ENCODE measurements at regions not wholly inside any gene's neighbourhood (a gene's known extent, or its start where the extent isn't known, plus 50 kb on each side); places are given as distances from the start of the nearest gene placed in this dataset.

GRCh38 chr9:14031810-14032209 is 282.1 kb downstream of the NFIB start:
- peak overlapping the region in 1 of 2 experiments; percentile 14 for H3K14ac ChIP-seq (ENCODE audit: low read length in 2 of 2)
- H4K91ac ChIP-seq (ENCODE audit: low read length): no peak overlapping the region
- H2AFZ ChIP-seq (ENCODE audit: low read depth, low read length): no peak overlapping the region
- WGBS: 47% methylated on average over 3 of the region's 3 CpGs
- no peak overlapping the region for H3K18ac ChIP-seq (ENCODE audit: low read depth in 1 of 2, low read length in 2 of 2)
- H3K27ac ChIP-seq (ENCODE audit: low read length, poor library complexity, severe bottlenecking): no peak overlapping the region
- H2BK15ac ChIP-seq (ENCODE audit: low read depth, poor library complexity, severe bottlenecking): no peak overlapping the region
- no peak overlapping the region for H2BK5ac ChIP-seq (ENCODE audit: low read depth, low read length, poor library complexity, severe bottlenecking)
- H3K27me3 ChIP-seq (ENCODE audit: control insufficient read depth in 1 of 2, insufficient read depth in 1 of 2, low read length in 2 of 2): peaks cover 0 to 5% of the 10 kb centered on the region in 2 experiments
- peaks cover 5% of the 10 kb centered on the region for H3K4me1 ChIP-seq (ENCODE audit: control insufficient read depth, insufficient read depth, low read depth, low read length)
- no peak overlapping the region for H3K4ac ChIP-seq (ENCODE audit: low read depth in 1 of 2, low read length in 2 of 2)
- no peaks in the 10 kb centered on the region for H3K36me3 ChIP-seq (ENCODE audit: control insufficient read depth in 1 of 2, insufficient read depth in 2 of 2, low read depth in 1 of 2, low read length in 2 of 2)
- peak overlapping the region; percentile 51 for H2AK5ac ChIP-seq (ENCODE audit: low read length, severe bottlenecking)
- H3K79me1 ChIP-seq (replicated peaks; ENCODE audit: low read length, poor library complexity, severe bottlenecking): no peaks in the 10 kb centered on the region
- peak overlapping the region; percentile 19 for H4K8ac ChIP-seq (ENCODE audit: low read length)
- peak; percentile 20 for DNase-seq
- no peaks in the 10 kb centered on the region for H3K9me3 ChIP-seq (ENCODE audit: control insufficient read depth, low read length)
- no peak overlapping the region for H3K4me2 ChIP-seq (ENCODE audit: low read length, poor library complexity, severe bottlenecking)
- H3K23ac ChIP-seq (ENCODE audit: low read length in 2 of 2): no peak overlapping the region
- no peak overlapping the region for H2BK120ac ChIP-seq (ENCODE audit: low read depth, low read length)
- H3K9ac ChIP-seq (ENCODE audit: low read length): no peak overlapping the region
- H3K4me3 ChIP-seq (ENCODE audit: insufficient read depth in 1 of 2, low read depth in 1 of 2, low read length in 2 of 2): no peak overlapping the region
- peak overlapping the region in 1 of 2 experiments; percentile 52 for H2BK12ac ChIP-seq (ENCODE audit: low read length in 2 of 2)

- Histone ChIP-seq H4K8ac (ENCODE audit: low read length) (no peak overlapping the region), H3K23ac (ENCODE audit: low read length in 2 of 2) (no peak overlapping the region), H4K91ac (ENCODE audit: low read length) (no peak overlapping the region), H2BK5ac (ENCODE audit: low read depth, low read length, poor library complexity, severe bottlenecking) (no peak overlapping the region), H2BK12ac (ENCODE audit: low read length in 2 of 2) (no peak overlapping the region), H3K9ac (ENCODE audit: low read length) (peak overlapping the region; percentile 72), H3K9me3 (ENCODE audit: control insufficient read depth, low read length) (no peaks in the 10 kb centered on the region), H2BK120ac (ENCODE audit: low read depth, low read length) (no peak overlapping the region), H3K4ac (ENCODE audit: low read depth in 1 of 2, low read length in 2 of 2) (no peak overlapping the region), H3K18ac (ENCODE audit: low read depth in 1 of 2, low read length in 2 of 2) (peak overlapping the region in 1 of 2 experiments; percentile 32), H3K27ac (ENCODE audit: low read length, poor library complexity, severe bottlenecking) (no peak overlapping the region), H3K36me3 (ENCODE audit: control insufficient read depth in 1 of 2, insufficient read depth in 2 of 2, low read depth in 1 of 2, low read length in 2 of 2) (no peaks in the 10 kb centered on the region), H3K4me3 (ENCODE audit: insufficient read depth in 1 of 2, low read depth in 1 of 2, low read length in 2 of 2) (no peak overlapping the region), H2AK5ac (ENCODE audit: low read length, severe bottlenecking) (no peak overlapping the region), H3K27me3 (ENCODE audit: control insufficient read depth in 1 of 2, insufficient read depth in 1 of 2, low read length in 2 of 2) (peaks cover 0 to 12% of the 10 kb centered on the region in 2 experiments), H3K4me1 (ENCODE audit: control insufficient read depth, insufficient read depth, low read depth, low read length) (peaks cover 5% of the 10 kb centered on the region), H3K79me1 (replicated peaks; ENCODE audit: low read length, poor library complexity, severe bottlenecking) (no peaks in the 10 kb centered on the region), H3K4me2 (ENCODE audit: low read length, poor library complexity, severe bottlenecking) (no peak overlapping the region), H3K14ac (ENCODE audit: low read length in 2 of 2) (no peak overlapping the region), H2AFZ (ENCODE audit: low read depth, low read length) (peak overlapping the region; percentile 32), H2BK15ac (ENCODE audit: low read depth, poor library complexity, severe bottlenecking) (no peak overlapping the region)
- peak; percentile 64 for DNase-seq
- 20% methylated on average over 7 of the region's 7 CpGs for WGBS
These were observed 282.9 kb downstream of the NFIB start for GRCh38 chr9:14031060-14031414.

- peak; percentile 73 for DNase-seq
- no peaks in the 10 kb centered on the region for H3K36me3 ChIP-seq (ENCODE audit: control insufficient read depth in 1 of 2, insufficient read depth in 2 of 2, low read depth in 1 of 2, low read length in 2 of 2)
- no peak overlapping the region for H3K23ac ChIP-seq (ENCODE audit: low read length in 2 of 2)
- no peak overlapping the region for H3K4me2 ChIP-seq (ENCODE audit: low read length, poor library complexity, severe bottlenecking)
- H3K4me3 ChIP-seq (ENCODE audit: insufficient read depth in 1 of 2, low read depth in 1 of 2, low read length in 2 of 2): peak overlapping the region in 1 of 2 experiments; percentile 34
- peak overlapping the region; percentile 72 for H3K9ac ChIP-seq (ENCODE audit: low read length)
- no peak overlapping the region for H2BK120ac ChIP-seq (ENCODE audit: low read depth, low read length)
- H4K91ac ChIP-seq (ENCODE audit: low read length): no peak overlapping the region
- H3K4ac ChIP-seq (ENCODE audit: low read depth in 1 of 2, low read length in 2 of 2): peak overlapping the region in 1 of 2 experiments; percentile 20
- peaks cover 5% of the 10 kb centered on the region for H3K4me1 ChIP-seq (ENCODE audit: control insufficient read depth, insufficient read depth, low read depth, low read length)
- H3K27ac ChIP-seq (ENCODE audit: low read length, poor library complexity, severe bottlenecking): no peak overlapping the region
- H4K8ac ChIP-seq (ENCODE audit: low read length): no peak overlapping the region
- H2BK12ac ChIP-seq (ENCODE audit: low read length in 2 of 2): no peak overlapping the region
- 46% methylated on average over 5 of the region's 7 CpGs for WGBS
- peaks cover 0 to 18% of the 10 kb centered on the region in 2 experiments for H3K27me3 ChIP-seq (ENCODE audit: control insufficient read depth in 1 of 2, insufficient read depth in 1 of 2, low read length in 2 of 2)
- no peaks in the 10 kb centered on the region for H3K79me1 ChIP-seq (replicated peaks; ENCODE audit: low read length, poor library complexity, severe bottlenecking)
- no peak overlapping the region for H2AK5ac ChIP-seq (ENCODE audit: low read length, severe bottlenecking)
- H2BK5ac ChIP-seq (ENCODE audit: low read depth, low read length, poor library complexity, severe bottlenecking): no peak overlapping the region
- H2BK15ac ChIP-seq (ENCODE audit: low read depth, poor library complexity, severe bottlenecking): no peak overlapping the region
- no peaks in the 10 kb centered on the region for H3K9me3 ChIP-seq (ENCODE audit: control insufficient read depth, low read length)
- peak overlapping the region in 1 of 2 experiments; percentile 32 for H3K18ac ChIP-seq (ENCODE audit: low read depth in 1 of 2, low read length in 2 of 2)
- H3K14ac ChIP-seq (ENCODE audit: low read length in 2 of 2): no peak overlapping the region
- H2AFZ ChIP-seq (ENCODE audit: low read depth, low read length): peak overlapping the region; percentile 32
These were observed 283.4 kb downstream of the NFIB start for GRCh38 chr9:14030375-14031059.

- no peak overlapping the region for H3K4me2 ChIP-seq (ENCODE audit: low read length, poor library complexity, severe bottlenecking)
- H2BK120ac ChIP-seq (ENCODE audit: low read depth, low read length): no peak overlapping the region
- no peak overlapping the region for H4K91ac ChIP-seq (ENCODE audit: low read length)
- no peak overlapping the region for H2AK5ac ChIP-seq (ENCODE audit: low read length, severe bottlenecking)
- H3K27ac ChIP-seq (ENCODE audit: low read length, poor library complexity, severe bottlenecking): no peak overlapping the region
- no peaks in the 10 kb centered on the region for H3K79me1 ChIP-seq (replicated peaks; ENCODE audit: low read length, poor library complexity, severe bottlenecking)
- peak overlapping the region; percentile 72 for H3K9ac ChIP-seq (ENCODE audit: low read length)
- no peak overlapping the region for H2BK5ac ChIP-seq (ENCODE audit: low read depth, low read length, poor library complexity, severe bottlenecking)
- no peak overlapping the region for H3K23ac ChIP-seq (ENCODE audit: low read length in 2 of 2)
- H3K36me3 ChIP-seq (ENCODE audit: control insufficient read depth in 1 of 2, insufficient read depth in 2 of 2, low read depth in 1 of 2, low read length in 2 of 2): no peaks in the 10 kb centered on the region
- H3K14ac ChIP-seq (ENCODE audit: low read length in 2 of 2): no peak overlapping the region
- H4K8ac ChIP-seq (ENCODE audit: low read length): no peak overlapping the region
- H3K27me3 ChIP-seq (ENCODE audit: control insufficient read depth in 1 of 2, insufficient read depth in 1 of 2, low read length in 2 of 2): peaks cover 0 to 23% of the 10 kb centered on the region in 2 experiments
- no peak overlapping the region for H2BK15ac ChIP-seq (ENCODE audit: low read depth, poor library complexity, severe bottlenecking)
- no peak overlapping the region for H2AFZ ChIP-seq (ENCODE audit: low read depth, low read length)
- H3K9me3 ChIP-seq (ENCODE audit: control insufficient read depth, low read length): no peaks in the 10 kb centered on the region
- H2BK12ac ChIP-seq (ENCODE audit: low read length in 2 of 2): no peak overlapping the region
- WGBS: 90% methylated on average over 7 of the region's 11 CpGs
- peak overlapping the region in 1 of 2 experiments; percentile 34 for H3K4me3 ChIP-seq (ENCODE audit: insufficient read depth in 1 of 2, low read depth in 1 of 2, low read length in 2 of 2)
- no peak overlapping the region for H3K4ac ChIP-seq (ENCODE audit: low read depth in 1 of 2, low read length in 2 of 2)
- no peak overlapping the region for H3K18ac ChIP-seq (ENCODE audit: low read depth in 1 of 2, low read length in 2 of 2)
- peaks cover 5% of the 10 kb centered on the region for H3K4me1 ChIP-seq (ENCODE audit: control insufficient read depth, insufficient read depth, low read depth, low read length)
- DNase-seq: no peak
These were observed 284.1 kb downstream of the NFIB start for GRCh38 chr9:14029806-14030374.
